Neuronal stem cell (in vitro differentiated cells): ENCODE measurements at regions not wholly inside any gene's neighbourhood (a gene's known extent, or its start where the extent isn't known, plus 50 kb on each side); places are given as distances from the start of the nearest gene placed in this dataset.

Source experiments
- DNase-seq: peaks from one replicate; pipeline ENCODE4 v3.0.0-alpha.2; 2013; ENCODE audit warnings: low spot score
- H2AFZ ChIP-seq: one replicate; pipeline ENCODE4 v1.6.1; 2013; ENCODE audit warnings: mild to moderate bottlenecking, low read length, inconsistent platforms
- H2AK5ac ChIP-seq: 2 replicates; pipeline ENCODE4 v1.6.1; 2013; ENCODE audit warnings: low read depth, mild to moderate bottlenecking, inconsistent platforms, low read length, moderate library complexity, mixed read lengths
- H2BK120ac ChIP-seq: 2 replicates; pipeline ENCODE4 v1.6.1; 2013; ENCODE audit warnings: low read depth, mild to moderate bottlenecking, inconsistent platforms, low read length, moderate library complexity, mixed read lengths
- H2BK12ac ChIP-seq: one replicate; pipeline ENCODE4 v1.6.1; 2013; ENCODE audit warnings: low read length, inconsistent platforms
- H2BK15ac ChIP-seq: 2 replicates; pipeline ENCODE4 v1.6.1; 2013; ENCODE audit warnings: mild to moderate bottlenecking, low read length, inconsistent platforms, mixed read lengths
- H2BK5ac ChIP-seq: one replicate; pipeline ENCODE4 v1.6.1; 2013; ENCODE audit warnings: inconsistent platforms, mild to moderate bottlenecking, low read length, moderate library complexity
- H3K14ac ChIP-seq: one replicate; pipeline ENCODE4 v1.6.1; 2013; ENCODE audit warnings: low read length, inconsistent platforms
- H3K18ac ChIP-seq: 2 replicates; pipeline ENCODE4 v1.6.1; 2013; ENCODE audit warnings: low read length, inconsistent platforms
- H3K23ac ChIP-seq: 2 replicates; pipeline ENCODE4 v1.6.1; 2013; ENCODE audit warnings: low read depth, mild to moderate bottlenecking, mixed read lengths, low read length, inconsistent platforms; ENCODE audit not compliant: poor library complexity
- H3K27ac ChIP-seq: replicated peaks from 3 replicates; pipeline ENCODE4 v1.5.1; 2013; ENCODE audit warnings: low read length, inconsistent platforms
- H3K27me3 ChIP-seq, 3 experiments: 2 replicates each; pipeline ENCODE4 v1.6.1; 2013; ENCODE audit warnings: low read length in 3 of 3, mild to moderate bottlenecking in 2 of 3, inconsistent platforms in 1 of 3, low read depth in 1 of 3, mixed read lengths in 1 of 3, moderate library complexity in 1 of 3; ENCODE audit not compliant: control insufficient read depth in 3 of 3, insufficient read depth in 3 of 3
- H3K36me3 ChIP-seq, 2 donors: replicated peaks in 1 of 2; 2 replicates each; pipeline ENCODE4 v1.6.1; 2013; ENCODE audit warnings: low read length in 2 of 2; ENCODE audit not compliant: control insufficient read depth in 2 of 2, insufficient read depth in 2 of 2
- H3K4ac ChIP-seq: 2 replicates; pipeline ENCODE4 v1.6.1; 2013; ENCODE audit warnings: inconsistent platforms, mild to moderate bottlenecking, low read length, moderate library complexity
- H3K4me1 ChIP-seq, 2 donors: 1 replicate in 1 of 2; 2 replicates in 1 of 2; pipeline ENCODE4 v1.6.1; 2013; ENCODE audit warnings: low read length in 2 of 2, low read depth in 1 of 2; ENCODE audit not compliant: control insufficient read depth in 2 of 2, insufficient read depth in 1 of 2
- H3K4me2 ChIP-seq: one replicate; pipeline ENCODE4 v1.6.1; 2013; ENCODE audit warnings: mild to moderate bottlenecking, low read length, inconsistent platforms; ENCODE audit not compliant: insufficient read depth, poor library complexity, severe bottlenecking
- H3K4me3 ChIP-seq, 2 donors: 2 replicates each; pipeline ENCODE4 v1.5.1; 2013; ENCODE audit warnings: low read length in 2 of 2, mild to moderate bottlenecking in 2 of 2, inconsistent platforms in 1 of 2, moderate library complexity in 1 of 2
- H3K79me1 ChIP-seq: one replicate; pipeline ENCODE4 v1.6.1; 2013; ENCODE audit warnings: low read depth, mild to moderate bottlenecking, inconsistent platforms, low read length, moderate library complexity
- H3K9ac ChIP-seq: one replicate; pipeline ENCODE4 v1.6.1; 2013; ENCODE audit warnings: mild to moderate bottlenecking, low read depth, low read length, inconsistent platforms; ENCODE audit not compliant: poor library complexity
- H3K9me3 ChIP-seq, 2 donors: replicated peaks in 1 of 2; 2 replicates each; pipeline versions ENCODE3 to v1.6.1; 2013; ENCODE audit warnings: low read length in 2 of 2, mild to moderate bottlenecking in 2 of 2, inconsistent platforms in 1 of 2, low read depth in 1 of 2, mixed read lengths in 1 of 2, moderate library complexity in 1 of 2; ENCODE audit not compliant: control insufficient read depth in 2 of 2, insufficient read depth in 1 of 2
- H4K8ac ChIP-seq: one replicate; pipeline ENCODE4 v1.6.1; 2013; ENCODE audit warnings: low read depth, mild to moderate bottlenecking, inconsistent platforms, low read length, moderate library complexity
- H4K91ac ChIP-seq: one replicate; pipeline ENCODE4 v1.6.1; 2013; ENCODE audit warnings: low read length, low read depth, mild to moderate bottlenecking, inconsistent platforms; ENCODE audit not compliant: poor library complexity
- WGBS, 2 donors: extraction: QIAGEN DNeasy Blood & Tissue Kit; methylation state at CpG; one replicate each; pipeline ENCODE4 v1.1.7; 2013; ENCODE audit warnings: missing lambda C conversion rate in 2 of 2, mixed read lengths in 1 of 2; ENCODE audit not compliant: insufficient read length in 2 of 2, insufficient replicate concordance in 1 of 2; ENCODE audit errors: extremely low coverage in 2 of 2; 5-methylcytosine and 5-hydroxymethylcytosine counted together

GRCh38 chr11:130712480-130712879 is 203.8 kb downstream of the SNX19 start:
- H2BK12ac ChIP-seq: no peak overlapping the region
- H2BK120ac ChIP-seq: no peak overlapping the region
- H3K4ac ChIP-seq: no peak overlapping the region
- H3K79me1 ChIP-seq: no peaks in the 10 kb centered on the region
- H2BK5ac ChIP-seq: no peak overlapping the region
- H2BK15ac ChIP-seq: no peak overlapping the region
- H3K27me3 ChIP-seq: peaks cover 0 to 4% (median 0%) of the 10 kb centered on the region in 3 experiments
- H3K4me2 ChIP-seq: no peak overlapping the region
- H3K9me3 ChIP-seq: peaks cover 0 to 6% of the 10 kb centered on the region in 2 donors
- no peak for DNase-seq
- no peak overlapping the region for H2AFZ ChIP-seq
- no peak overlapping the region for H3K4me3 ChIP-seq
- H3K36me3 ChIP-seq: no peaks in the 10 kb centered on the region
- H4K91ac ChIP-seq: no peak overlapping the region
- H2AK5ac ChIP-seq: no peak overlapping the region
- H4K8ac ChIP-seq: no peak overlapping the region
- no peak overlapping the region for H3K18ac ChIP-seq
- H3K14ac ChIP-seq: no peak overlapping the region
- H3K9ac ChIP-seq: no peak overlapping the region
- H3K23ac ChIP-seq: no peak overlapping the region
- H3K4me1 ChIP-seq: no peaks in the 10 kb centered on the region
- no peak overlapping the region for H3K27ac ChIP-seq

DNA sequence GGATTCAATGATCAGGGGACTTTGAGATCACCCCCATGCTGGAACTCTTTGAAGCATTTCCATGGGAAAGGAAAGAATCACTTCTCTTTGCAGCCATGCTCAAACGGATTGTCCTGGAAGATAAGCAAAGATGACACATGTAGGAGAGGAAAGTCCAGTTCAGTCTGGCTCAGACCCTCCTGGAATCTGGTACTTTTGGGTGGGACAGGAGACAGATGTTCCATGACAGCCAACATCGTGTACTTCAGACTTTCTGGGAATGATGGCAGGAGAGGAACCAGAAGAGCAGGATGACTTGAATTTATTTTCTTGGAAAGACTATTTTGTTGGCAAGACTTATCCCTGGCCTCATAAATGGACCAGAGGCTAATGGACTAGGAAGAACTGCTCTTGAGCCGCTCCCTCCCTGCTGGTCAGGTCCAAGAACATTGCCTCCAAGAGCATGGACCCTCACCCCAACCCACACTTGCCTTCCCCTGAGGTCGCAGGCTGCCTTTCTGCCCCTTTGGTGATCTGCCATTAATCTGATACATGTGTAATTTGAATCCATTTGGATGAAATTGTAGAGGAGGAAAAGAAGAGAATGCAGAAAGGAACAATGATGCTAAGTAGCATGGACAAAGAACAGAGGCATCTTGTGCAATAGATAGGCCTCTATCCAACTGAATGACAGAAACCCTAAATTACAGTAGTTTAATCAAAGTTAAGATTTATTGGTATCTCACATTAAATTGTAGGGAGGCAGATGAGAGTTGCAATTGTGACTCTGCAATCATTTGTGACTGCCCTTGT is 201.0 kb downstream of the SNX19 start:
- H3K79me1 ChIP-seq: no peaks in the 10 kb centered on the region
- no peak overlapping the region for H2AFZ ChIP-seq
- H3K4me1 ChIP-seq: peaks cover 0 to 6% of the 10 kb centered on the region in 2 donors
- H4K8ac ChIP-seq: no peak overlapping the region
- H2BK5ac ChIP-seq: no peak overlapping the region
- no peak overlapping the region for H3K4me3 ChIP-seq
- H3K9me3 ChIP-seq: no peaks in the 10 kb centered on the region
- H4K91ac ChIP-seq: no peak overlapping the region
- WGBS, 2 donors: no CpG with 5 or more reads among the region's 4 CpGs
- H3K18ac ChIP-seq: no peak overlapping the region
- H2BK15ac ChIP-seq: no peak overlapping the region
- no peak overlapping the region for H3K27ac ChIP-seq
- no peak overlapping the region for H3K4me2 ChIP-seq
- no peak overlapping the region for H2BK12ac ChIP-seq
- peaks cover 0 to 4% (median 0%) of the 10 kb centered on the region in 3 experiments for H3K27me3 ChIP-seq
- H2BK120ac ChIP-seq: no peak overlapping the region
- no peak overlapping the region for H2AK5ac ChIP-seq
- H3K36me3 ChIP-seq: no peaks in the 10 kb centered on the region
- DNase-seq: no peak
- H3K4ac ChIP-seq: no peak overlapping the region
- H3K14ac ChIP-seq: no peak overlapping the region
- H3K9ac ChIP-seq: no peak overlapping the region
- H3K23ac ChIP-seq: no peak overlapping the region

DNA sequence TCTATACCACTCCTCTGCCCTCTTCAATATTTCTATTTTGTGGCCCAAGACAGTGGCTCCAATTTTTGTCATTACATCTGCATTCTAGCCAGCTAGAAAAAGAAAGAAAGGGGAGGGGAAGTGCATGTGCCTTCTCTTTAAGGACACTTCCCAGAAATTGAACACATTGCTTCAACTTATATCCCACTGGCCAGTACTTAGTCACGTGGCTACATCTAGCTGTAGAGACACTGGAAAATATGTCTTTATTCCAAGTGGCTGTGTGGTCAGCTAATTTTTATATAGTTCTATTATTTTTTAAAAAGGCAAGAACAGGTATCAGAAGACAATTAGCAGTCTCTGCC is 200.4 kb downstream of the SNX19 start:
- H3K14ac ChIP-seq: no peak overlapping the region
- DNase-seq: no peak
- no peak overlapping the region for H3K23ac ChIP-seq

GRCh38 chr11:130718120-130718519 is 198.2 kb downstream of the SNX19 start:
- no peak overlapping the region for H3K9ac ChIP-seq
- no peaks in the 10 kb centered on the region for H3K79me1 ChIP-seq
- no peak overlapping the region for H2BK15ac ChIP-seq
- H3K4me2 ChIP-seq: no peak overlapping the region
- no peak overlapping the region for H3K4me3 ChIP-seq
- no peak overlapping the region for H2BK120ac ChIP-seq
- DNase-seq: no peak
- no peak overlapping the region for H2BK5ac ChIP-seq
- H4K8ac ChIP-seq: no peak overlapping the region
- no peak overlapping the region for H2BK12ac ChIP-seq
- peaks cover 0 to 6% of the 10 kb centered on the region in 2 donors for H3K4me1 ChIP-seq
- H3K14ac ChIP-seq: no peak overlapping the region
- no peak overlapping the region for H3K23ac ChIP-seq
- no peak overlapping the region for H4K91ac ChIP-seq
- H2AK5ac ChIP-seq: no peak overlapping the region
- no peak overlapping the region for H3K4ac ChIP-seq
- no peaks in the 10 kb centered on the region for H3K36me3 ChIP-seq
- no peak overlapping the region for H3K27ac ChIP-seq
- peaks cover 0 to 4% (median 0%) of the 10 kb centered on the region in 3 experiments for H3K27me3 ChIP-seq
- no peaks in the 10 kb centered on the region for H3K9me3 ChIP-seq
- no CpG with 5 or more reads among the region's 6 CpGs for WGBS, 2 donors
- no peak overlapping the region for H2AFZ ChIP-seq
- no peak overlapping the region for H3K18ac ChIP-seq

More for the DNA sequence above, 200.4 kb downstream of the SNX19 start:
- Histone ChIP-seq H3K18ac (no peak overlapping the region), H4K8ac (no peak overlapping the region), H2AK5ac (no peak overlapping the region), H2BK5ac (no peak overlapping the region), H2AFZ (no peak overlapping the region), H3K4me1 (peaks cover 0 to 6% of the 10 kb centered on the region in 2 donors), H3K9me3 (no peaks in the 10 kb centered on the region), H3K4me2 (no peak overlapping the region), H2BK120ac (no peak overlapping the region), H3K4ac (no peak overlapping the region), H3K27me3 (peaks cover 0 to 4% (median 0%) of the 10 kb centered on the region in 3 experiments), H3K27ac (no peak overlapping the region), H4K91ac (no peak overlapping the region), H3K79me1 (no peaks in the 10 kb centered on the region), H2BK15ac (no peak overlapping the region), H3K4me3 (no peak overlapping the region), H3K9ac (no peak overlapping the region), H2BK12ac (no peak overlapping the region), H3K36me3 (no peaks in the 10 kb centered on the region)
- WGBS, 2 donors: no CpG with 5 or more reads among the region's 1 CpG
